NCI-H82 treated with DMSO at 0.1 percent for 48 hours (cell line): ENCODE measurements at regions not wholly inside any gene's neighbourhood (a gene's known extent, or its start where the extent isn't known, plus 50 kb on each side); places are given as distances from the start of the nearest gene placed in this dataset.

ENCODE experiments used
- DNase-seq: peaks from one replicate; lab custom pipeline; 2025; ENCODE audit not compliant: unreplicated experiment; lab: John Stamatoyannopoulos, UW

DNA sequence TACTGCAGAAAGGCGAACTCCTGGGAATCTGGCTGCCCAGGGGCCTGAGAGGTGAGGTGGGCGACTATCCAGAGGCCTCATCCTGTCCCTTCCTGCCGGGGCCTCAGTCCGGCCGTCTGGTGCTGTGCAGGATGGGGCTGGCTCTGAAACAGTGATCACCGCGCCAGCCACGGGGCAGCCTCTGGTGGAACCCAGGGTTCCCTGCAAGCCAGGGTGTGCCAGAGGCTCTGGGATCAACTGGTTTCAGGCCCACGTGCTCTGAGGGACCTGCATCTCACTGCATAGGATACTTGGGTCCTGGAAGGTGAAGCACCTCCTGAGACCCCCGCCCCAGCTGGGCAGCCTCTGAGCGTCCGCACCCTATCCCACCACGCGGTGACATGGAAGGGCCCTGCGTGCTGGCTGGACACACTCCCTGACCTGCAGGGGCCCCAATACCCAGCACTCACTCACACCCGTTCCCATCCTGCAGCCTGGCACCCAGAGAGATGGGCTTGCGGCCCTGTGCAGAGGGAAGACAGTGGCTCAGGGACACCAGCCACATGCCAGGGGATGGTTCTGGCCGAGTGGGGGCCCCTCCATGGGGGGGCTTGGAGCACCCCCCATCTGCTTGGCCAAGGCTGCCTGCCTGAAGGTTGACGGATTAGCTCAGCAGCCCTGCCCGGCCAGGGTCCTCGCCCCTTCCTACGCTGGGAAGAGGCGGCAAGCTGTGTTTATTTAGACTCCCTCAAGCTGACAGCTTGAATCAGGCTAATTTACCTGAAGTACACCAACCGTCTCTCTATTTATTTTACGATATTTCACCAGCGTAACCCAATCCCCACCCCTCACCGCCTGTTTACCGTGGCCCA is 64.3 kb upstream of the TTC34 start:
- no peak for DNase-seq

DNA sequence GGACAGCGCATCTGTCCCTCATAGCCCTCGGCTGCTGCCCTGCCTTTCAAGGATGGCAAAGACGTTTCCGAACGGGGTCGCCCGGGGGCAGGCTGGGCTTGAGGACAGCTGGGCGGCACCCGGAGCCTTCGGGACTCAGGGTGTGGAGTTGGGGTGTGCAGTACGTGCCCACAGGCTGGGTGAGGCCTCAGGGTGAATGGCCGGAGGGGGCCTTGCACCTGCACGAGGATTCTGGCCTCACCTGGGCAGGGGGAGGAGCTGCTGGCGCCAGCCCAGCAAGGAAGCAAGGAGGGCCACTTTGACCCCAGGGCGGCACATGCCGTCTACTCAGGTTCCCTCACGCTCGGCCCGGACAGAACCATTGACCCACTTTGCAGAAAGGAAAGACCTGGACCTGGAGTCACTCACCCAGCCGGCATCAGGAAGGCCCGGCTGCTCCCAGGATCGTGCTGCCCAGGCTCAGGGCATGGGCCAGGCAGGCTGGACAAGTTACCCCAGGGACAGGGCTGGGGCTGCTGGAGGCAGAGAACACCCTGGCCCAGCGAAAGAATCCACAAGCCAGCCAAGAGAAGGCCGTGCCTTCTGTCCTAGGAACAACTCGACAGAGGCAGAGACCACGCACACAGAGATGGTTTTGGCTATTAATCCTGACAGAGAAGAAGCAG is 65.1 kb upstream of the TTC34 start:
- no peak for DNase-seq

DNA sequence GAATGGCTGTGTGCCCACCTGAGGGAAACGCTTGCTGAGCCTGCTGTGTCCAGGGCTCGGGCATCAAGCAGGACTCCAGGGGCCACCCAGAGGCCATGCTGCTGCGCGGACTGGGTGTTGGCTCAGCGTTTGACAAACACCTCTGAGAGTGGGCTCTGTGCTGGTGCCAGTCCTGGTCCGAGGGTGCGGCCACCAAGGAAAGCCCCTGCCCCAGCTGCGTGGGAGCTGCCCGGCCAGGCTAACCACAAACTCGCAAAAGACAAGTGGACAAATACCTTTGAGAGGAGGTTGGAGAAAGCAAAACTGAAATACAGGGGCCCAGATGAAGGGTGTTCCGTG is 65.6 kb upstream of the TTC34 start:
- DNase-seq: no peak

DNA sequence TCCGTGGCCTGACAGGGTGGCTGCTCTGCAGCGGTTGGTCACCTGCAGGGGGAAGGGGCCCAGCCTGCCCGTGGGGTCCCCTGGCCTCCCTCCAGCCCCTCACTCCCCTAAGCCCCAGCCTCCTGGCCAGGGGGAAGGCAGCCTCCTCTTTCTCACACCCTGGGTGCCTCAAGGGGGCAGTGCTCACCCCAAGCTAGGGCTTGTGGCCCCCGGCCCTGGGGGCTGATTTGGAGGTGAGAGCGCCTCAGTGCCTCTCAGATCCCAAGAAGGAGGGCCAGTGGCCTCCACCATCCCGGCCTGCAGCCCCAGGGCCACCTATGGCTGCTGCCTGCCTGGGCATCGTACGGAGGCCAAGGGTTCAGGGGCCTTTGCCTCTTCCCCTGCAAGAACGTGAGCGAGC is 66.4 kb upstream of the TTC34 start:
- DNase-seq: no peak

DNA sequence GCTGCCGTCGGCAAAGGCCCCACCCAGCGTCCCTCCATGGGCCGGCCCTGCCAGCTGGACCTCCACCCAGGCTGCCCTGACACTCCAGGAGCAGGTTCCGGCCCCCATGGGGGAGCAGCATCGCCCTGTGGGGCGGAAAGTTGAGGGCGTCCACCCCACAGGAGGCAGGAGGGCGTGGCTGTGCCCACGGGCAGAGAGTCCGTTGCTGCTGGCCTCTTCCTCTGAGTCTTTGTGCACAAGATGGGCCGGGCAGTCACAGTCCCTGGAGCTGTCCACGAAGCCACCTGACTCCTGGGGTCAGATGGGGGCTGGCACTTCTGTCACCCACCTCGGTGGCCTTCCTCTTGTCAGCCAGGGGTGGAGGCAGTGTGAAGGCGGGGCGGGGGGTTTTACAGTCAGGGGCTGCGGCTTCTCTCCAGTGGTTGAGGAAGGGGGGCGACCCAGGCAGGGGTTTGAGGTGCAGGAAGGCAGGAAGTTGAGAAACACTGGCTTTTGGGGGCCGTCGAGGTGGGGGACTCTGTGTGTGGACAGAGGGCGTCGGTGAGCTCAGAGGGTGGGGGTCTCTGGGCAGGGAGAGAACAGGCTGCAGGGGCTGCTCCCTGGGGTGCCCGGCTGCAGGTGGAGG is 67.2 kb upstream of the TTC34 start:
- DNase-seq: no peak

DNA sequence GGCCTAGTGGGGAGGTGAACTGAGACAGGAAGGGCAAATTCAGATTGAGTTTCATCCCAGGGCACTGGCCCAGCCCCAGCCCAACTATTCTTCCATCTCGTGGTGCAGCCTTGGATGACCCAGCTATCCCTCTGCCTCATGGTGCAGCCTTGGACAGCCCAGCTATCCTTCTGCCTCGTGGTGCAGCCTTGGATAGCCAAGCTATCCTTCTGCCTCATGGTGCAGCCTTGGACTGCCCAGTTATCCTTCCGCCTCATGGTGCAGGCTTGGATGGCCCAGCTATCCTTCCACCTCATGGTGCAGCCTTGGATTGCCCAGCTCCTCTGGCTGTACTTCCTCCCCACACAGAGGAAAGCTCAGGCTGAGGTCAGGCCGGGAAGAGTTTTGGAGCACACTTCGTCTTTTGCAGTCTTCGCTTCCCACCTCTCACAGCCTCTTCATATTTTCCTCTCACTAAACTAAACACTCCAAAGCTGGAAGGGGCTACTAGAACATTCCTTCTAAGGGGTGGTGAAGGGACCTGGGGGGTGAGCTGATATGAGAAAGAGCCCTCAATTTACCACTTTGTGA is 69.8 kb upstream of the TTC34 start:
- no peak for DNase-seq

DNA sequence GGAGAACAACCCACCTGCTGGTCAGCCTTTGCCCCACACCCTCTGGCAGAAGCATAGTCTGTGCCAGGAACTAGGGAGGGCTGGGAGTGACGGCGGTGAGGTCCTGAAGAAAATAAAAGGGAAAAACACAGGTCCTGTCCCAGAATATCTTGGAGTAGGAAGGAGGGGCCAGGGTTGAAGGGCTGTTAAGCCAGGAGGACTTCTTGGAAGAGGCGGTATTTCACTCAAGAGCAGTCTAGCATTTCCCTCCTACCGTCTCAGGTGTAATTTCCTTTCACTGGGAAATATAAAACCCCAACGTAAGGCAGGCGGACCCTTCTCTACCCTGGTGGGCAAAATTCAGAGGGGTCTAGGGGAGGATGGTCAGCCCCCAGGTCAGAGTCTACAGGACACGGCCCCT is 72.7 kb upstream of the TTC34 start:
- DNase-seq: no peak

DNA sequence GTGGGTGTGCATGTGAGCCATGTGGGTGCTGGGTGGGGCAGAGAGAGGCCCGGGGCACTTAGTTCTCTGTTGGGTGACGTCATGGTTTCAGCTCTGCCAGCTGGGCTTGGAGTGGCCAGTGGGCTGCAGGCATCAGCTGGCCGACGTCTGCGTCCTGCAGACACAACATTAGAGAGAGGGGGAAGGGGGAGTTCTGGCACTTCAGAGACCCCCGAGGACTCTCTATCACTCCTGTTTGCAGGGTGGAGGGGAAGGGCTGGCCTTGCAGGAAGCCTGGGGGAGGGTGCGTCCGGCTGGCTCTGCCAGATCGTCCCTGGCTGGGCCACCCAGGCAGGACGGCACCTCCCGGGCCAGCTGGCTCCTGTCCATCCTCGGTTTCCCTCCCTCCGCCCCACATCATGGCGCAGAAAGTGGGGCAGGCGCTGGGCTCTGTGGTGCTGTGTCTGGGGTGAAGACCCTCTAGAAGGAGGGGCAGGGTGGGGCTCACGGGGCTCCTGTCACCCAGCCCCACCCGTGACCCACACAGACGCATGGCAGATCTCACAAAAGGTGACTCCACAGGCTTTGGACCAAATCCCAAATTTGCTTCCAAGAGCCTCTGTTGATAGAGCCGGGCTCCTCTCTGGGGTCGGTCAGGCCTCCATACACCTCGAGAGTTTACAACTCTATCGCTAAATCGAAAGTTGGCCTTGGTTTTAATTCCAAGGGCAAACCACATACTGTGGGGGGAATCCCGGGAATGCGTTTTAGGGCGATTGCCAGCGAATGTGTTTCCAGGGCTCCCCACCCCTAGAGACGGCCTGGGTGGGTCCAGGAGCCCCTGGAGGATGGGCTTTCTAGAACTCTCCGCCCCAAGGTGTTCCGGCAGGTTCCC is 73.4 kb upstream of the TTC34 start:
- DNase-seq: no peak

DNA sequence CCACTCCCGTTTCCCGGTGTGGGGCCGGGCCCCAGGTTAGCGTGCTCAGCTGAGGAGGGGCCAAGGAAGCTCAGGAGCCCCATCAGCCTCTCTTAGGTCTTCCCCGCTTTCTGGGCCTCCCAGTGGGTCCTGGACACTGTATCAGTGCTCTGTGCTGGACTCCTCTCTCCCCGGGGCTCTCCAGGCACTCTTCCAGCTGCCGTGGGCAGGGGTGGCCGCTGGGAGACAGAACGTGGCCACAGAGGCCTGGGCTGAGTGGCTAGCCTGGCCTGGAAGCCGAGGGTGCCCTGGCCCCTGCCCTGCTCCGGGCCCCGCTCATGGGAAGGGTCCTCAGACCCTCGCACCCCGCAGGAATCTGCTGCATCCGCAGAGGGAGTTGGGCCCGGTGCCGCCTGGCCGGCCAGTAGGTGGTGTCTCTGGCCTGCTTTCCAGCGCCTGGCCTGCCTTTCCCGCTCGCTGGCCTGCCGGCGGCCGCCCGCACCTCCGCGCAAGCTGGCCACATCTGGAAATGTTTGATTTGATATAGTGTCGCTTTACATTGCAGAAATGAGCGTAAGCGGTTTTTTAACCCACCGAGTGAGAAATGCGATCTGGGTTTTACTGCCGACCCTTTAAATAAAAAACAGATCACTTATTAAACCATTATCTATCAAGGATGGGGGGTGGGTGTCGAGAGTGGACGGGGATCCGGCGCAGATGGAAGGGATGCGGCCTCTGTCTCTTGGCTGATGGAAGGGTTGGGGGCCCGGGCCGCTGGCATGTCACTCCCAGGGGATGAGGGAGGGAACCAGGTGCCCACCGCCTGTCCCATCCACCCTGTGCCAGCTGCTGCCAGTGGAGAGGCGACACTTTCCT is 74.4 kb upstream of the TTC34 start:
- DNase-seq: no peak

DNA sequence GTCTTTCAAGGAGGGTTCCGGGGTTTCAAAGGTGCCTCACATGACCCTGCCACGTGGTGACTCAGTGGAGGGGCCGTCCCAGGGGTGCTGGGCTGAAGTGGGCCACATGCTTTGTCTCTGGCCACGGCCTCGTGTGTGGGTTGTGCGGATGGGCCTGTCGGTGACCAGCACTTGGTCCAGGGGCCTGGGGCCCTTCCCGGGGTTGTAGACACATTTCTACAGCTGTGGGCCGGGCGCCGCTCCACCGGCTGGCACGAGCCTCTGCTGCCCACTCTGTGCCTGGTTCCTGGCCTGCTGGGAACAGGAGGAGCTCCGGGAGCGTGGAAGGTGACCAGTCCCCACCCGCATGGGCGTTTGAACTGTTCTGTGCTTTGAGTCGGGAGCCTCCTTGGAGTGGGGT is 75.4 kb upstream of the TTC34 start:
- DNase-seq: no peak

DNA sequence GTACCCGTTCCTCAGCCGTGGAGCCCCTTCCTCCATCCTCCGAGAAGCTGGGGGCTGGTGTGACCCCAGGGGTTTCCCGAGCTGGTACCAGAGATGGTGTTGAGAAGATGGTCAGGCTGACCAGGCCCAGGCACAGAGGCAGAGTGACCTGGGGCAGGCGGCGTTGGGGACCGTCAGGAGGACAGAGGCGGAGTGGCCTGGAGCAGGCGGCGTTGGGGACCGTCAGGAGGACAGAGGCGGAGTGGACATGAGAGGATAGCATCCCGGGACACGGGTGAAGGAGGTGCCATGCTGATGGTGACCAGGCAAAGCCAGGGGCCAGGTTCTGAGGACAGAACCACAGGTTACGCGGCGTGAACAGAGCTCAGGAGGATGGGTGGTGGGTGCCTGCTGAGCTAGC is 75.9 kb upstream of the TTC34 start:
- DNase-seq: no peak

DNA sequence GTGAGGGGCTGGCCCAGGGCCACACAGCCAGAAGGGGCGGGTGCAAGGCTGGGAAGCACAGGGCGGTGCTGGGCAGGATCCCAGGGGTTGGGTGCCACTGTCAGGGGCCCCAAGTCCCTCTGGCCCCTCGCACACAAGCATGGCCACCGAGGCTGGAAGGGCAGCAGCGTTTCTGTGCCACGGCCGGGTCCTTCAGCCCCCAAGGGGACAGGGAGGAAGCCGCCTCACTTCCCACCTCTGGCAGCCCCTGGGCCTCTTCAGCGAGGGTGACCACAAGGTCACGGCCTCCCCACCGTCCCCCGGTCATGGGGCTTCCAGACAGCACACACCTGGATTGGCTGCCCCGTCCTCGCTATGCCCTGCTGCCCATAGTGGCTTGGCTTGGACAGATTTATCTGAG is 77.1 kb upstream of the TTC34 start:
- no peak for DNase-seq

DNA sequence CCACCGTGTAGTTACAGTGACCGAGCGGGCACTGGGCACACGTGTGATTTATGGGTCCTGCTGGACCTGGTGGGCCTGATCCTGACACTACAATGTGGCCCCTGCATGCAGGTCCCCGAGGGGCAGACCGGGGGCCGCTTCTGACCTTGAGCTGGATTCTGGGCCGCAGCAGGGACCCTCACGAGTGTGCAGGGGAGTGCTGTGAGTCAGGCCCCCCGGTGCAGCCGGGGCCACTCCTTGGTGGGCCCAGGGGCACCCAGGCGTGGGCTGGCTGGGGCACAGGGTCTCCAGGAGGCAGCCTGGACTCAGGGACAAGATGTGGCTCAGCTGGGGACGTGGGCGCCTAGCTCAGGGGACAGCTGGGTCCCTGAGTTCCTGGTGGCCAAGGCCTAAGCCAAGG is 77.5 kb upstream of the TTC34 start:
- no peak for DNase-seq

DNA sequence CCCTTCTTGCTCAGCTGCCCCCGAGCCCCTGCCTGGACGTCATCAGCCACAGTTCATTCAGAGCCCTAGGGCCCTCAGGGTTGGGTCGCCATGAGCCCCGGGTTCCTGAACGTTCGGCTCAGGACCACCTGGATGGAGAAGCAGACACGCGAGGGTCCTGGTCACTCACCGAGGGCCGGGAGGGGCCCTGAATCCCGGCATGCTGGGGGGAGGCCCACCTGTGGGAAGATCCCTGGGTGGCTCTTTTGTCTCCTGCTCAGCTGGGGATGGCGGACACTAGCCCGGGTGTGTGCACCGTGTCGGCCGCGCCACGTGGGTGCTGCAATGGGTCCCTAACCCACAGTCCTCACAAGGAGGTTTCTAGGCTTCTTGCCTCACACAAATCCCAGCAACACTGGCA is 78.1 kb upstream of the TTC34 start:
- no peak for DNase-seq

DNA sequence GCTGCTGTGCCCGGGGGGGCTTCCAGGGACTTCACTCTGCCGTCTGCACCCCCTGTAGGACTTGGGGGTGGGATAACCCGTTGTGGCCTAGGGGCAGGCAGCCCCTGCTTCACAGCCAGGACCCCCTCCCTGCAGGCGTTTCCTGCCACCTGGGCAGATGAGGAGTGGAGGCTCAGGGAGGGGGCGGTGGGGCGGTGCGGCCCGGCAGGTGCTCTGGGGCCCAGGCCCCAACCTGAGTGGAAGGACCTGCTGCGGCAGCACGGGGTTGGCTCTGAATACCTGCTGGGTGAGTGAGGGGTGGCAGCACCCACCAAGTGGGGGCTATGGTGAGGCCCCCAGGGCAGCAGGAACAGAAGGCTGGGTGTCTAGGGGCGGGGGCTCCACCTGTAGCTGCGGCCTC is 78.6 kb upstream of the TTC34 start:
- no peak for DNase-seq

DNA sequence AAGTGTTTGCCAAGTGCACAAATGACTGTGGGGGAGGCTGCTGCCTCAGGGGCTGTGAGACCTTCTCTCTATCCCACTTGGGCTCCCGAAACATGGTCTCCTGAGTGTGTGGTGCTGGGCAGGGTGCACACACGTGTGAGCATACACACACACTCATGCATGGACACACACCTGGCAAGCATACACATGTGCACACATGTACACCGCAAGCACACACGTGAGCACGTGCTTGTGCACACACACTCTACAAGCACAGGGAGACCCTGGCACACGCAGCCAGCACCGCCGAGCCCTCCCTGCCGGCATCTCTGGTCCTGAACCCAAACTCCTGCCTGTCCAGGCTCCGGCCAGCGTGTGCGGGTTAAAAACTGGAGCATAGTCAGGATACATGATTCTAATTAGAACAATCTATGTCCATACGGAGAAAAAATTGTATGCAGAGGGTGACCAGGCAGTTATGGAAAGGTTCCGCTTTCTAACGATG is 79.4 kb upstream of the TTC34 start:
- DNase-seq: no peak

DNA sequence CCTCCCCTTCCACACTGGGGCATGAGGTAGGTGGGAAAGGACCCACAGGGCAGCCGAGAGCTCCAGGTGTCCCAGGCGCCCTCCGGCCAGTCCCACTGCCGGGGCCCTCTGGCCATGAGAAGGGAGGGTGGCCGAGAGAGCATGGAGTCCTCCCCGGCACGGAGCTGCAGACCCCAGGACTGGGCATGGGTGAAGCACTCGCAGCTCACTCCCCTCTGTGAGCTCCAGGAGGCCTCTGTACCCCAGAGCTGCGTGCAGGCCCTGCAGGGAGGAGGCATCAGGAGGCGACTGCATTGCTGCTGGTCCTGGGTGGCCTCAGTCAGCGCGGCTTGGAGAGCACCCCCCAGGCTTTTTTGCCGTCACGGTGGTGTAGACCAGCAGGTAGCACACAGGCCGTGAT is 80.1 kb upstream of the TTC34 start:
- no peak for DNase-seq

DNA sequence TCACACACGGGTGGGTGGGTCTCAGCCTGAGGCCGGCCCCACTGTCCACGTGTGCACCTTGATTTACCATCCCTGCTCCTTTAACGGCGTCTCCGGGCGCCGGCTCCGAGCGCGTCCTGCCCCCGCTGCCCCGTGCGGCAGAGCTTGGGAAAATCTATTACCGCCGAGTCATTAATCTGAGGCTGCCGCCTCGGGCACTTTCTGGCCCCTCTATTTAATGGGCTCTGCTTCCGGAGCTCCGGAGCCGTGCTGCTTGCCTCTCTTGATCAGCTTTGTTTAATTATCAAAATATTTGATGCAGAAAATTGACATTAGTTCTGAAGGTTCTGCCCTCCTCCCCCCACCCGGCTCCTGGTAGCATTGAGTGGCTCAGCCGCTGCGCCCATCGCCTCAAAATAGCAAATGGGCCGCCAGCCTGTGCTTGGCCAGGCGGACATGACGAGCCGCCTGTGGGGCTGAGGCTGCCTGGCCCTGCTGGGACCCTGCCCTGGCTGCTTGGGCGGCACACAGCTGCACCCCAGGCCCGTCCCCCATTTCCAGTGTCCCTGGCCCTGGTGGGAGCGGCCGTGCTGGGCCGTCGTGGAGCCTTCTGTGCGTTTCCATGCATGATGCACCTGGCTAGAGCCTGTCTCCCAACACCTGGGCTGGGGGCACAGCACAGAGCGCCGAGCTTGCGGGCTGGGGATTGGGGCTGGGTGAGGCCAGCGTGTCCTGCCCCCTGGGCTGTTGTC is 81.6 kb upstream of the TTC34 start:
- DNase-seq: no peak

DNA sequence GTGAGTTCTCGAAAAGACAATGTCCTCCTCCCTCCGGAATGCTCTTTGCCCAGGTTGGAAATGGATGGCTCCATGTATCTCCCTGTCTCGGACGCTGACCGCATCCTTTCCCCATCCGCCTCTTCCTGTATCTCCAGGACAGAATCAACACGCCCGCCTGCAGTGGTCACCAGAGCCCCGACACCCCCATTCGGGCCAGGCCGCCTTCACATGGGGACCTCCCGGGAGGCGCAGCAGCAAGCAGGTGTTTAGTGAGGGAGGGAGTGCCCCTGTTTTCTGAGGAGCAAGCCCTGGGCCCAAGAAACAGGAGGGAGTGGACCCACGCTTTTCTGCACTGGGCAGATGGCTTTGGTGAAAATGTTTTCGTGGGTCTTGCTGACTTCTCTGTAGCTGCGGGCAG is 83.5 kb upstream of the TTC34 start:
- no peak for DNase-seq
